ENCODE measurements at regions not wholly inside any gene's neighbourhood (a gene's known extent, or its start where the extent isn't known, plus 50 kb on each side); places are given as distances from the start of the nearest gene placed in this dataset.
"Not testable (repeated sequence)": the region's sequence is repeated elsewhere in the genome, so short reads cannot be mapped to it uniquely, and the experiment has no call there.

DNA sequence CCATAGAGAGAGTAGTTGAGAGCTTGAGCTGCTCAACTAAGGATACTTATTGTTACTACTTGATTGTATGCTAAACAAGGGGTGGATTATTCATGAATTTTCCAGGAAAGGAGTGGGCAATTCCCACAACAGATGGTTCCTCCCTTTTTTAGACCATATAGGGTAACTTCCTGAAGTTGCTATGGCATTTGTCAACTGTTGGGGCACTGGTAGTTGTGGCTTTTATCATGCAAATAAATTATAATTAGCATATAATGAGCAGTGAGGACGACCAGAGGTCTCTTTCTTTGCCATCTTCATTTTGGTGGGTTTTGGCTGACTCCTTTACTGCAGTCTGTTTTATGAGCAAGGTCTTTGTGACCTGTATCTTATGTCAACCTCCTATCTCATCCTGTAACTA is 1403.5 kb upstream of the PABPC4L start:
- DNase-seq: no peak

DNA sequence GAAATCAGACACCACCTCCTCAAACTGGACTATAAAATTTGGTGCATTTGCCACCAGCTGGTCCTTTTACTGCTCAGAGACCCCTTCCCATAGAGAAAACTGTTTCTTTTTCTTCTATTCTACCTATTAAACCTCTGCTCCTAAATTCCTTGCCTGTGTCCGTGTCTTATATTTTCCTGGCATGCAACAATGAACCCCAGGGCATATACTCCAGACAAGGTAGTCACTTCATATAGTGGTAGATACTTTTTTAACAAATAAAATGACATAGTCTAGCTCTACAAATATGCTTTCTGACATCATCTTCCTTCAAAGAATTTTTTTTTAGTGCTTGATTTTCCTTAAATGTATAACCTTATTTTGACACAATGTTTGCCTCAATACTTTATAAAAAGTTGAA is 1402.9 kb upstream of the PABPC4L start:
- DNase-seq: no peak

- DNase-seq: no peak
Observed at GRCh38 chr4:135601351-135601750, 1399.8 kb upstream of the PABPC4L start.

GRCh38 chr4:135598151-135598550 is 1396.6 kb upstream of the PABPC4L start:
- no peak for DNase-seq

DNA sequence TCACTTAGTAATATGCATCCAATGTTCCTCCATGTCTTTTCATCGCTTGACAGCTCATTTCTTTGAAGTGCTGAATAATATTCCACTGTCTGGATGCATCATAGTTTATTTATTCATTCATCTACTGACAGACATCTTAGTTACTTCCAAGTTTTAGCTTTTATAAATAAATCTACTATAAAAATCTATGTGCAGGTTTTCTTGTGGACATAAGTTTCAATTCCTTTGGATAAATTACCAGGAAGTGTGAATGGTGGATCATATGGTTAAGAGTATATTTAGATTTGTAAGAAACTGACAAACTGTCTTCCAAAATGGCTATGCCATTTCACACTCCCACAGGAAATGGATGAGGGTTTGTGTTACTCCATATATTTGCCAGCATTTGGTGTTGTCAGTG is 1392.9 kb upstream of the PABPC4L start:
- DNase-seq: no peak

GRCh38 chr4:135575041-135575440 is 1373.5 kb upstream of the PABPC4L start:
- DNase-seq: no peak

DNA sequence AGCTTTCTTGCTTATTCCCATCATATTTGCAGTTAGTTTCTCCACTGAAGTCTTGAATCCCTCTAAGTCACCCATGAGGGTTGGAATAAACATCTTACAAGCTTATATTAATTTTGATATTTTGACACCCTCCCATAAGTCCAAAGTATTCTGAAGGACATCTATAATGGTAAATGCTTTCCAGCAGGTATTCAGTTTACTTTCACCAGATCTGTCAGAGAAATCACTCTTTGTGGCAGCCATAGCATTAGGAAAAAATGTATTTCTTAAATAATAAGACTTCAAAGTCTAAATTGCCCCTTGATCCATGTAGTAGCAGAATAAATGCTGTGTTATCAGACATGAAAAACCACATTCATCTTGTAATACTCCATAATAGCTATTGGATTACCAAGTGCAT is 1371.7 kb upstream of the PABPC4L start:
- no peak for DNase-seq

DNA sequence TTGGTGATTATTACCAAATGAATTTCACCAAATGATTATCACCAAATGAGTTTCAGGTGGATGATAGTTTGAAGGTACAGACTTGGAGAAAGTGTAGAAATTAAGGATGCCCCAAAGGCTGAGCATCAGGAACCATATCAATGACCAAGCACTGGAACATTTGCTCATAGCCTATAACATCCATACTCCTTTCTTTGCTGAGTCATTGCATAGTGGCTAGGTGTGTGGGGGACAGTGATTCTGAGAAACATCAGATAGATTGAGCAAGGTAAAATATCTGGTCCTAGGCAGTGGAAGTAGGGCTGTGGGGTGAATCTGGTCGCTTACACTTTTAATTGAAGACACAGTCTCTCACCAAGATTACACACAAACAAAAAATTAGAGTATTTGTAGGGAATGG is 1362.5 kb upstream of the PABPC4L start:
- DNase-seq: no peak

- no peak for DNase-seq
Observed at GRCh38 chr4:135553213-135553612, 1351.6 kb upstream of the PABPC4L start.

DNA sequence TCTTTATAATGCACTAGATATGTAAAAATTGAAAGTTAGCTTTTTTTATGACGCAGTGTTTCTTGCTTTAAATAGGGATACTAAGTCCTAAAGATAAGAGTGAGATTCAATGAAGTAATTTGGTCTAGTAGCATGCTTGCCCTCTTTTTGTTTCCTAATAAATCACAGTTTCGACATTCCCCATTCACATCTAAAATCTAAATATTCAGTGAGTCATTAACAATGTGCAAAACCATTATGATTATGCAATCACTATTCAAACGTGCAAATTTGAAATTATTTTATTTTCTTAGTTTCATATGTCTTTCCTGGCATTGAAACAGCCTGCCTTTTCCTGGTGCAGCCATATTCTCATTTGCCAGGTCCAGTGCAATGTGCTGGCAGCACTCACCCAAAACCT is 1350.5 kb upstream of the PABPC4L start:
- DNase-seq: no peak

DNA sequence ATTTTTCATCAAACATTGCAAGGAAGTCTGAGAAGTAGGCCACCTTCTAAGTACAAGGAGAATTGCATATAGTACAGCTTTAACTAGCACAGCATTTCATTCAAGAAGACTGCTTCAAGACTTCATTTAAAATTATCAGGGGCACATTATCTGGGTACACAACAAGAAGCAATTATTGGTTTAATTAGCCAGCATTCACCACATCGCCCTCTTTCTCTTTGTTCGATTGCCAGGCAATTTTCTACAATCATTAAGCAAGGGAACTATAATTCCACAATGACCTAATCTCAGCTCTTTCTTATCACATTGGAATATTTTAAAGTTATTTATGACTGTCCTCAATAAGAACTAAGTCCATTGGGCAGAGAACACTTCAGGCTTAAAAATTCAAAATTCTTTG is 1347.1 kb upstream of the PABPC4L start:
- no peak for DNase-seq

DNA sequence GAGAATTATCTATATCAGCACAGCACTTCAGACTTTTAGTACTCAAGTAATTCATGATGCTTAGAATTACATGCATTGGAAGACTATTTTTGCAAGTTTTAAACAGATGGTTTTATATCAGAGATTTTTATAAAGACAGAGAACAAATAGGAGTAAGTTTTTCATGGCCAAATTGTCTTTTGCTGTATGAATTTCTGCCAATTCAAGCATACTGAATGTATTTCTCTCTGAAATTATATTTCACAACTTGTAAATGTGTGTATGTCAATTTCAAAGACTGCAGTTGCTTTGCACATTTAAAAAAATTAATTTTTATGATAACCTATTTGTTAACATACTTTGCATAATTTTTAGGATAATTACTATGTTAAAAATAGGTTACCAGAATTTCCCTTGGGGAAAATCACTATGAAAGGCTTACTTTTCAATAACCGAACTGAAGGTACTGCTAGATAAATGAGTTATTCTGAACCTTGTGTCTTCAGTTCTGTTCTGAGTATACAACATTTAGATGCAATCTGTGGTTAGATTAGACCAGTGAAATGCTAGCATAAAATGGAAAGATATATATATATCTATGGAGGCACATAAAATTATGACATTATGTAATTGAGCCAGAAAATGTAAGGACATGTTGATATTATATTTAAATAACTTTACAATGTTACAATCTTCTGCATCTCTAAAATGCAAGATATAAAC is 1344.2 kb upstream of the PABPC4L start:
- DNase-seq: no peak

- DNase-seq: no peak
Observed at GRCh38 chr4:135538698-135539097, 1337.1 kb upstream of the PABPC4L start.

DNA sequence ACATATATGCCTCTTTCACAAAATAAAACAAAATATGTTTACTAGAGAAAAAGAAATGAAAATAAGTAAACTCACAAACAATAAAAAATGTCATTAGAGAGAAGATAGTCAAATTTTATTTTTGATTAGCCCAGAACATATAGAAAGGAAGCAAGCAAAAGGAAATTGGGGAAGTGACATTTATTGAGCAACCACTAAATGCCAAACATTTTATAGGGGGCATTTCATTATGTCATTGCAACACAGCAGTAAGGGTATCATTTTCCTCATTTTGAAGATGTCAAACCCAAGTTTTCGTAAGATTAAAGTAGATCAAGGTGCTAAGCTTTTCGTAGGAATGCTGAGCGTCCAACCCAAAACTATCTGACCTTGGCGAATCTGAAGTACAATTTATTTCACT is 1331.5 kb upstream of the PABPC4L start:
- DNase-seq: no peak

DNA sequence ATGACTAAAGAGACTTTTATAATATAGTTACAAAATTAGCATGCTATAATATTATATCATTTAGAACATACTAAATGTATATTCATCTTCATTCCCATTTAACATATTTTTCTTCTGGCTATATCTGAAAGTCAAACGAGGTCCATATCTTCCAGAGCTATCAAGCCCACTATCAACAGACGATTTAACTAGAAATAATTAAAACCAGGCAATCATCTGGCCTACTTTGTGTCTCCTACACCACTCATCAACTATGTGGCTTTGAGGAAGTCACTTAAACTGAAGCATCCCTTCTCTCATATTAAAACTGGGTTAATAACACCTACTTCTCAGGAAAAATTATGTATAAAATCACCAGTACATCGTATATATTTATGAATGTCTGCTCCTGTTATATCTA is 1330.5 kb upstream of the PABPC4L start:
- DNase-seq: no peak

DNA sequence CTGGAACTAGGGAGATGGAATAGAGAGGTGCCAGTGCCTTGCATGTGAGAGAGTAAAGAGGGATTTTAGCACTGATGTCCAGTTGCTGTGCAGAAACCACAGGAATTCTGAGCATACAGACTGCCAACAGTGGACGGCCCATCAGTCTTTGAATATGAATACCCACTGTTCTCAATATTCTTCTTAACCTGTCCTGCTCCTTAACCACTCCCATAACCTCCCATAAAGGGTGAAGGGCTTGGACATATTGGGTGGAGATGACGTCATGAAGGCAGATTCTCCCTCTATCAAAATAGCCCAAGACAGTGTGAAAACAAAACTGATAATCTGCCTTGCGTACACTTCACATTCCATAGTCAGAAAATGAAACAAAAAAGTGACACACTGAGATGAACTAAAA is 1313.7 kb upstream of the PABPC4L start:
- DNase-seq: no peak

DNA sequence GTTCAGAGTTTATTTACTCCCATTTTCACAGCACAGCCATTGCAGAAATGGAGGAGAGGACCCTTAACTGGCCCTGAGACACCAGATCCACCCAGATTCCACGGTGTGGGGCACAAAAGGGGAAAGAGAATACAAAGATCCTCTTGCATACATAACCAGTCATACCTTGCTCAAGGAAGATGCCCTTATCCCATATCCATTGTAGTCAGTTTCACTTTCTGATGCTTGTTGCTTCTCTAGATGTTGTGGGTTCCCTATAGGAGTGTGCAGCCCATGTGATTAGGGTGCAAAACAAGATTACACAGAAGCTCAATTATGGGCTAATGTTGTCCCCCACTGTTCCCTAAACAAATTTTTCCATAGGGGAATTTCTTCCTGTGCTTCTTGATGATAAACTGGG is 1309.0 kb upstream of the PABPC4L start:
- no peak for DNase-seq

DNA sequence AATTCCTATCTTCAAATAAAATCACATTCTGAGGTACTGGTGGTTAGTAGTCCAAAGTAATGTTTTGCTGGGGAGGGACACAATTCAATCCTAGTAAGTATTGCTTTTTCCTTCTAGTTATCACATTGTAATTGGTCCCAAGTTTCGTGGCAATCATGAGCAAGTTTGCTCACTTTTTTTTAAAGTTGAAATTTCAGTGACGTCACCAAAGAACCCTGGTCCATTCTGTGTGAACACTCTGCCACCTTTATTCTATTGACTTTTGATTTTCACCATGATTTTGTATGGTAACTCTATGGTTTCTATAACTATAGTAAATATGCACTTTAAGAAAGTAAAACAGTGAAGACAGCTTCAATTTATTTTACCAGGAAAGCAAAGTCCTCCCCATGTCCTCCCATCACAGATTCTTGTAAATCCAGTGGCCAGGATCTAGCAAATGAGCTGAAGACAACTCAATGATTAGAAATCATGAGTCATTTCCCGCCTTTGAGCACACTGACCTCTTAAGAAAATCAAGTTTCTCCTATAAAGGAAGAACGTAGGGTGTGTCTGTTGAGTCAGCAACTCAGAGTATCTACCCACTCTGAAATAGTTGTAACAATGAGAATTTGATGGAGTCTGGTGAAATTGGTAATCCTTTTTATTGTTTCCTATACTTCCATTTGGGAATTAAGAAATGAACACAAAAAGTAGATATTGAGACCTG is 1306.6 kb upstream of the PABPC4L start:
- DNase-seq: no peak

DNA sequence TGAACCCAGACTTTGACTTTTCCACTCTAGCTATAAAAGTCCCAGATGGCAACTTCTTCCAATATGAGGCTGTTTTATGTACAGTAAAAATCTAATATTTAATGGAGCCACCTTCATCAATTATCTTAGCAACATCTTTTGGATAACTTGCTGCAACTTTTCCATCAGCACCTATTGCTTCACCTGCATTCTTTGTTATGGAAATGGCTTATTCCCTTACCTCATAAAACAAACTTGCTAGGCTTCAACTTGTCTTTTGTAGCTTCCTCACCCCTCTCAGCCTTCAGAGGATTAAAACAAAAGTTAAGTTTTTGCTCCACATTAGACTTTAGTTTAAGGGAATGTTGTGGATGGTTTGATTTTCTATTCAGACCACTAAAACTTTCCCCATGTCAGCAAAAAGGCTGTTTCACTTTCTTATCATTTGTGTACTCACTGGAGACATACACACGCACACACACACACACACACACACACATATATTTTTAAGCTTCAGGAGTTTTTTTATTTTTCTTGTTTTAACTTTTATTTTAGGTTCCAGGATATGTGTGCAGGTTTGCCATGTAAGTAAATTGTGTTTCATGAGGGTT is 1296.1 kb upstream of the PABPC4L start:
- no peak for DNase-seq

- DNase-seq: no peak
Observed at GRCh38 chr4:135492439-135492838, 1290.8 kb upstream of the PABPC4L start.

DNA sequence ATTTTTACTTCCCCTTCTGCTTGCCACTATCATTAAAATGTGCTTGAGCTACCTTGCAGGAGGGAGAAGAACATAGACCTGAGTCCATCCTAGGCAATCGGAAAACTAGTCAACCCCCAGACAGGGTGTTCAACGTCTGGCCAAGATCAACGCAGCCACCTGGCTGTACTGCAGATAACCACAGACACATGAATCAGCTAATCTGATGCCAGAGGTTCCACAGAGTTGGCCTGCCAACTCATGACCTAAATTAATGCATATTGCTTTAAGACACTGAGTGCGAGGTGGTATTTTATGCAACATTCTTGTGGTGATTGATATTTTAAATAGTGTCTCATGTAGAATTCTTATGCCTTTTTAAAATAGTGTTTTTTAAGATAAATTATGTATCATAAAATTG is 1283.8 kb upstream of the PABPC4L start:
- DNase-seq: no peak

DNA sequence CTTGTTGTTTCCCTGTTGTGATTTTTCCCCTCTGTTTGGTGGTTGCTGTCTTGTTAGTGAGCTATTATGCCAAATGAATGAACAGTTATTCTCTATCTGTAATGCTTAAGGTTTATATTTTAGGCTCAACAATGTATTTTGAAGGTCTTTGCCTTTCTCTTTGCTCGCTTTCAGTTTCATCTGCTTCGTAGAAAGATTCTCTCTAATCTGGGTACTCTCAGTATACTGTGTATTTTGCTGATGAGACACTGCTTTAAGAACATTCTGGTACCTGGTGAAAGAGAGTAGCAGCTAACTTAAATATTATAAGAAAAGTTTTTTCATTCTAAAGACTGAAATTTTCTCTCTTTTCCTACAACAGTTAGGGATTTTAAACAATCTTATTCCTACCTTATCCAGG is 1274.7 kb upstream of the PABPC4L start:
- no peak for DNase-seq

DNA sequence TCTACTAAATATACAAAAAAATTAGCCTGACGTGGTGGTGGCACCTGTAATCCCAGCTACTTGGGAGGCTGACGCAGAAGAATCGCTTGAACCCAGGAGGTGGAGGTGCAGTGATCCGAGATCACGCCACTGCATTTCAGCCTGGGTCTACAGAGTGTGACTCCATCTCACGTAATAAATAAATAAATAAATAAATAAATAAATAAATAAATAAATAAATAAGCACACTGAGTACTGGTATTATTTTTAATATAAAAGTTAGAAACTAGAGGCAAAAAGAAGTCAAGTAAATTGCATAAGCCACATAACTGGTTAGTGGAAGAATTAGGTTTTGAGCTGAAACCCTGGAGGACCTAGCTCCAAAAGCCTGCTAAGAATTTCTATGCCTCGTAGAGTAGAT is 1262.7 kb upstream of the PABPC4L start:
- DNase-seq: no peak

GRCh38 chr4:135447598-135447997 is 1246.0 kb upstream of the PABPC4L start:
- not testable (repeated sequence) for DNase-seq
